OCI-LY3 (cell line): ENCODE measurements at regions not wholly inside any gene's neighbourhood (a gene's known extent, or its start where the extent isn't known, plus 50 kb on each side); places are given as distances from the start of the nearest gene placed in this dataset.

ENCODE experiments used
- H2AFZ ChIP-seq: fragments of 200-600, 300-600 bp; shearing (Covaris generic); 2 replicates; pipeline ENCODE4 v1.6.0; 2014; ENCODE audit warnings: antibody characterized with exemption, low read depth, low read length
- H3K27ac ChIP-seq: fragments of 200-600, 300-600 bp; sonication (generic); 2 replicates; pipeline ENCODE4 v1.5.1; 2014; ENCODE audit warnings: mild to moderate bottlenecking, low read length, moderate library complexity, mixed read lengths
- H3K27me3 ChIP-seq: fragments of 200-600, 300-600 bp; sonication (generic); 2 replicates; pipeline ENCODE4 v1.6.1; 2014; ENCODE audit warnings: low read depth, low read length, mixed read lengths
- H3K36me3 ChIP-seq: fragments of 200-600, 300-600 bp; sonication (generic); replicated peaks from 2 replicates; pipeline ENCODE3; 2014; ENCODE audit warnings: low read depth, low read length, mixed read lengths
- H3K4me1 ChIP-seq: fragments of 300-600, 200-600 bp; sonication (generic); 2 replicates; pipeline ENCODE4 v1.6.1; 2014; ENCODE audit warnings: low read length, mixed read lengths
- H3K4me2 ChIP-seq: fragments of 200-600, 300-600 bp; sonication (generic); 2 replicates; pipeline ENCODE4 v1.6.1; 2014; ENCODE audit warnings: low read length, mixed read lengths
- H3K4me3 ChIP-seq: fragments of 300-600, 200-600 bp; sonication (generic); 2 replicates; pipeline ENCODE4 v1.5.1; 2014; ENCODE audit warnings: antibody characterized with exemption, mild to moderate bottlenecking, low read length, moderate library complexity
- H3K79me2 ChIP-seq: fragments of 300-600, 200-600 bp; shearing (Covaris generic); 2 replicates; pipeline ENCODE4 v1.6.1; 2014; ENCODE audit warnings: mild to moderate bottlenecking, low read length, mixed read lengths
- H3K9ac ChIP-seq: fragments of 300-600, 200-600 bp; shearing (Covaris generic); 2 replicates; pipeline ENCODE4 v1.6.0; 2014; ENCODE audit warnings: mild to moderate bottlenecking, low read length, moderate library complexity
- H3K9me3 ChIP-seq: fragments of 200-600, 300-600 bp; shearing (Covaris generic); 2 replicates; pipeline ENCODE4 v1.6.1; 2014; ENCODE audit warnings: low read length, mixed read lengths; ENCODE audit not compliant: insufficient read depth
- H4K20me1 ChIP-seq: fragments of 200-600, 300-600 bp; sonication (generic); 2 replicates; pipeline ENCODE4 v1.6.1; 2016; ENCODE audit warnings: low read length, mixed read lengths; ENCODE audit not compliant: insufficient read depth
- CTCF ChIP-seq: fragments of 200-600, 300-600 bp; sonication (generic); IDR thresholded peaks from 2 replicates; pipeline ENCODE4 v1.5.1; 2014; ENCODE audit warnings: antibody characterized with exemption, low read length, low read depth
- EZH2phosphoT487 ChIP-seq: fragments of 200-600 bp; shearing (Covaris generic); IDR thresholded peaks from 2 replicates; pipeline ENCODE4 v1.6.1; 2018; ENCODE audit warnings: antibody characterized with exemption, mixed run types, low read depth

GRCh38 chr1:212500351-212500750 is 67.6 kb downstream of the NENF start:
- Histone ChIP-seq H3K9me3 (no peaks in the 10 kb centered on the region), H3K4me1 (peaks cover 25% of the 10 kb centered on the region), H3K9ac (no peak overlapping the region), H3K4me2 (no peak overlapping the region), H3K27me3 (peaks cover 4% of the 10 kb centered on the region; the same call in 1 of the 2 replicates), H4K20me1 (no peaks in the 10 kb centered on the region), H3K27ac (no peak overlapping the region), H2AFZ (0 out of 2 replicates have a peak overlapping the region, but pooled peaks have one; percentile 4), H3K36me3 (no peaks in the 10 kb centered on the region), H3K4me3 (no peak overlapping the region), H3K79me2 (no peaks in the 10 kb centered on the region)
- TF ChIP-seq EZH2phosphoT487 (no peak), CTCF (no peak)

GRCh38 chr1:212500983-212501382 is 68.3 kb downstream of the NENF start:
- no peaks in the 10 kb centered on the region for H3K36me3 ChIP-seq
- H3K9ac ChIP-seq = no peak overlapping the region
- H3K4me2 ChIP-seq = no peak overlapping the region
- no peak for TF ChIP-seq CTCF
- no peak for TF ChIP-seq EZH2phosphoT487
- H2AFZ ChIP-seq = 0 out of 2 replicates have a peak overlapping the region, but pooled peaks have one; percentile 4
- H3K9me3 ChIP-seq = no peaks in the 10 kb centered on the region
- H3K4me3 ChIP-seq = no peak overlapping the region
- no peaks in the 10 kb centered on the region for H4K20me1 ChIP-seq
- H3K4me1 ChIP-seq = peaks cover 25% of the 10 kb centered on the region
- no peak overlapping the region for H3K27ac ChIP-seq
- H3K27me3 ChIP-seq = peaks cover 3% of the 10 kb centered on the region; the same call in 1 of the 2 replicates
- no peaks in the 10 kb centered on the region for H3K79me2 ChIP-seq

GRCh38 chr1:212503714-212504113 is 71.0 kb downstream of the NENF start:
- Histone ChIP-seq H3K9ac (no peak overlapping the region), H2AFZ (no peak overlapping the region), H3K27me3 (no peaks in the 10 kb centered on the region), H3K4me3 (no peak overlapping the region), H3K36me3 (no peaks in the 10 kb centered on the region), H3K4me2 (no peak overlapping the region), H3K9me3 (no peaks in the 10 kb centered on the region), H3K79me2 (no peaks in the 10 kb centered on the region), H3K27ac (no peak overlapping the region), H3K4me1 (peaks cover 17% of the 10 kb centered on the region), H4K20me1 (no peaks in the 10 kb centered on the region)
- no peak for TF ChIP-seq EZH2phosphoT487
- TF ChIP-seq CTCF = no peak

GRCh38 chr1:212504171-212504803 is 71.6 kb downstream of the NENF start:
- Histone ChIP-seq H4K20me1 (no peaks in the 10 kb centered on the region), H3K79me2 (no peaks in the 10 kb centered on the region), H3K4me2 (peak overlapping the region; percentile 13; the same call in 1 of the 2 replicates), H3K9ac (no peak overlapping the region), H3K4me1 (peaks cover 16% of the 10 kb centered on the region), H2AFZ (no peak overlapping the region), H3K36me3 (no peaks in the 10 kb centered on the region), H3K9me3 (no peaks in the 10 kb centered on the region), H3K27me3 (no peaks in the 10 kb centered on the region), H3K4me3 (no peak overlapping the region), H3K27ac (no peak overlapping the region)
- TF ChIP-seq EZH2phosphoT487 = no peak
- no peak for TF ChIP-seq CTCF
